ENCODE measurements at regions not wholly inside any gene's neighbourhood (a gene's known extent, or its start where the extent isn't known, plus 50 kb on each side); places are given as distances from the start of the nearest gene placed in this dataset.

- no peak for TF ChIP-seq EZH2 (IDR thresholded peaks at IDR 0.05; ENCODE audit: borderline replicate concordance, low read depth, low read length, severe bottlenecking)
- no peak for TF ChIP-seq CTCF (IDR thresholded peaks at IDR 0.05; ENCODE audit: borderline replicate concordance, extremely low read depth, low read length, poor library complexity, severe bottlenecking)
- Histone ChIP-seq H3K27me3 (ENCODE audit: insufficient read depth, low read length, poor library complexity) (no peaks in the 10 kb centered on the region), H3K27ac (ENCODE audit: low read length) (no peak overlapping the region), H3K36me3 (ENCODE audit: insufficient read depth, low read length) (no peaks in the 10 kb centered on the region), H3K4me1 (ENCODE audit: insufficient read depth, low read length) (no peaks in the 10 kb centered on the region), H2AFZ (ENCODE audit: low read depth, low read length) (no peak overlapping the region), H4K20me1 (ENCODE audit: insufficient read depth, low read length) (no peaks in the 10 kb centered on the region), H3K9me3 (ENCODE audit: insufficient read depth, low read length, severe bottlenecking) (no peaks in the 10 kb centered on the region), H3K9ac (ENCODE audit: low read depth, low read length) (no peak overlapping the region), H3K4me3 (ENCODE audit: low read depth in 1 of 2, low read length in 2 of 2) (no peak overlapping the region), H3K79me2 (ENCODE audit: insufficient read depth, low read length) (no peaks in the 10 kb centered on the region), H3K4me2 (ENCODE audit: insufficient read depth, low read length) (no peak overlapping the region)
- no peak for DNase-seq
- no peak for ATAC-seq (ENCODE audit: insufficient read depth, low read depth)
These were observed 757.5 kb upstream of the NRSN1 start for GRCh38 chr6:23368557-23368956.

GRCh38 chr6:23370051-23370450 lies 756.0 kb upstream of the NRSN1 start:
- Histone ChIP-seq H3K27me3 (ENCODE audit: insufficient read depth, low read length, poor library complexity) (no peaks in the 10 kb centered on the region), H3K4me2 (ENCODE audit: insufficient read depth, low read length) (no peak overlapping the region), H2AFZ (ENCODE audit: low read depth, low read length) (no peak overlapping the region), H3K27ac (ENCODE audit: low read length) (no peak overlapping the region), H3K9ac (ENCODE audit: low read depth, low read length) (no peak overlapping the region), H3K79me2 (ENCODE audit: insufficient read depth, low read length) (no peaks in the 10 kb centered on the region), H3K36me3 (ENCODE audit: insufficient read depth, low read length) (no peaks in the 10 kb centered on the region), H3K9me3 (ENCODE audit: insufficient read depth, low read length, severe bottlenecking) (no peaks in the 10 kb centered on the region), H3K4me1 (ENCODE audit: insufficient read depth, low read length) (no peaks in the 10 kb centered on the region), H4K20me1 (ENCODE audit: insufficient read depth, low read length) (no peaks in the 10 kb centered on the region), H3K4me3 (ENCODE audit: low read depth in 1 of 2, low read length in 2 of 2) (no peak overlapping the region)
- DNase-seq (no peak), ATAC-seq (ENCODE audit: insufficient read depth, low read depth) (no peak)
- TF ChIP-seq EZH2 (IDR thresholded peaks at IDR 0.05; ENCODE audit: borderline replicate concordance, low read depth, low read length, severe bottlenecking) (no peak), CTCF (IDR thresholded peaks at IDR 0.05; ENCODE audit: borderline replicate concordance, extremely low read depth, low read length, poor library complexity, severe bottlenecking) (no peak)

GRCh38 chr6:23371132-23371915 lies 754.7 kb upstream of the NRSN1 start:
- no peaks in the 10 kb centered on the region for H3K4me1 ChIP-seq (ENCODE audit: insufficient read depth, low read length)
- H3K9ac ChIP-seq (ENCODE audit: low read depth, low read length): no peak overlapping the region
- H3K9me3 ChIP-seq (ENCODE audit: insufficient read depth, low read length, severe bottlenecking): no peaks in the 10 kb centered on the region
- ATAC-seq (ENCODE audit: insufficient read depth, low read depth) (no peak), DNase-seq (no peak)
- no peak overlapping the region for H3K27ac ChIP-seq (ENCODE audit: low read length)
- no peak overlapping the region for H3K4me3 ChIP-seq (ENCODE audit: low read depth in 1 of 2, low read length in 2 of 2)
- no peaks in the 10 kb centered on the region for H3K27me3 ChIP-seq (ENCODE audit: insufficient read depth, low read length, poor library complexity)
- H3K4me2 ChIP-seq (ENCODE audit: insufficient read depth, low read length): no peak overlapping the region
- H3K36me3 ChIP-seq (ENCODE audit: insufficient read depth, low read length): no peaks in the 10 kb centered on the region
- no peaks in the 10 kb centered on the region for H3K79me2 ChIP-seq (ENCODE audit: insufficient read depth, low read length)
- no peak overlapping the region for H2AFZ ChIP-seq (ENCODE audit: low read depth, low read length)
- no peaks in the 10 kb centered on the region for H4K20me1 ChIP-seq (ENCODE audit: insufficient read depth, low read length)
- no peak for TF ChIP-seq EZH2 (IDR thresholded peaks at IDR 0.05; ENCODE audit: borderline replicate concordance, low read depth, low read length, severe bottlenecking)
- no peak for TF ChIP-seq CTCF (IDR thresholded peaks at IDR 0.05; ENCODE audit: borderline replicate concordance, extremely low read depth, low read length, poor library complexity, severe bottlenecking)

Measured in DND-41 (cell line).